ENCODE measurements at regions not wholly inside any gene's neighbourhood (a gene's known extent, or its start where the extent isn't known, plus 50 kb on each side); places are given as distances from the start of the nearest gene placed in this dataset.

GRCh38 chr6:138680085-138680484, 93.5 kb upstream of the CCDC28A start:
- TF ChIP-seq CTCF (IDR thresholded peaks at IDR 0.05) (no peak), PRDM15 (CRISPR knock-in tag; IDR thresholded peaks at IDR 0.05) (no peak), FOXJ3 (CRISPR knock-in tag; IDR thresholded peaks at IDR 0.05; ENCODE audit: borderline replicate concordance) (no peak), ZNF232 (CRISPR knock-in tag; IDR thresholded peaks at IDR 0.05) (no peak), ESRRA (CRISPR knock-in tag; IDR thresholded peaks at IDR 0.05; ENCODE audit: borderline replicate concordance) (no peak)

Data from WTC11 (cell line).